ENCODE measurements at regions not wholly inside any gene's neighbourhood (a gene's known extent, or its start where the extent isn't known, plus 50 kb on each side); places are given as distances from the start of the nearest gene placed in this dataset.

- no peaks in the 10 kb centered on the region for H3K4me1 ChIP-seq (ENCODE audit: insufficient read depth, poor library complexity, severe bottlenecking)
- no peaks in the 10 kb centered on the region for H3K9me3 ChIP-seq (ENCODE audit: severe bottlenecking)
- H3K27me3 ChIP-seq (ENCODE audit: insufficient read depth, poor library complexity, severe bottlenecking), result peaks cover 20% of the 10 kb centered on the region
- H3K36me3 ChIP-seq (ENCODE audit: low read depth), result no peaks in the 10 kb centered on the region
- no peak for TF ChIP-seq CTCF (IDR thresholded peaks at IDR 0.05; ENCODE audit: poor library complexity, severe bottlenecking)
- no peak overlapping the region for H3K4me3 ChIP-seq (ENCODE audit: severe bottlenecking)
- no peak for ATAC-seq (ENCODE audit: low read depth)
- H3K27ac ChIP-seq (ENCODE audit: poor library complexity, severe bottlenecking), result no peak overlapping the region
- no peak for DNase-seq (ENCODE audit: low spot score)
Measured at GRCh38 chr16:74104022-74104421, 192.6 kb upstream of the PSMD7 start.

- TF ChIP-seq CTCF (IDR thresholded peaks at IDR 0.05; ENCODE audit: poor library complexity, severe bottlenecking), result no peak
- no peak for ATAC-seq (ENCODE audit: low read depth)
- Histone ChIP-seq H3K27me3 (ENCODE audit: insufficient read depth, poor library complexity, severe bottlenecking) (peaks cover 20% of the 10 kb centered on the region), H3K4me3 (ENCODE audit: severe bottlenecking) (no peak overlapping the region), H3K9me3 (ENCODE audit: severe bottlenecking) (no peaks in the 10 kb centered on the region), H3K27ac (ENCODE audit: poor library complexity, severe bottlenecking) (no peak overlapping the region), H3K4me1 (ENCODE audit: insufficient read depth, poor library complexity, severe bottlenecking) (no peaks in the 10 kb centered on the region), H3K36me3 (ENCODE audit: low read depth) (no peaks in the 10 kb centered on the region)
- DNase-seq (ENCODE audit: low spot score), result no peak
Measured at GRCh38 chr16:74101379-74102137, 195.1 kb upstream of the PSMD7 start.

- DNase-seq (ENCODE audit: low spot score) (no peak), ATAC-seq (ENCODE audit: low read depth) (no peak)
- H3K36me3 ChIP-seq (ENCODE audit: low read depth), result no peaks in the 10 kb centered on the region
- H3K27me3 ChIP-seq (ENCODE audit: insufficient read depth, poor library complexity, severe bottlenecking), result peaks cover 20% of the 10 kb centered on the region
- H3K4me1 ChIP-seq (ENCODE audit: insufficient read depth, poor library complexity, severe bottlenecking), result no peaks in the 10 kb centered on the region
- H3K4me3 ChIP-seq (ENCODE audit: severe bottlenecking), result no peak overlapping the region
- TF ChIP-seq CTCF (IDR thresholded peaks at IDR 0.05; ENCODE audit: poor library complexity, severe bottlenecking), result no peak
- no peak overlapping the region for H3K27ac ChIP-seq (ENCODE audit: poor library complexity, severe bottlenecking)
- H3K9me3 ChIP-seq (ENCODE audit: severe bottlenecking), result no peaks in the 10 kb centered on the region
Measured at GRCh38 chr16:74100395-74101326, 196.0 kb upstream of the PSMD7 start.

- no peak for TF ChIP-seq CTCF (IDR thresholded peaks at IDR 0.05; ENCODE audit: poor library complexity, severe bottlenecking)
- ATAC-seq (ENCODE audit: low read depth) (no peak), DNase-seq (ENCODE audit: low spot score) (no peak)
- H3K4me1 ChIP-seq (ENCODE audit: insufficient read depth, poor library complexity, severe bottlenecking), result no peaks in the 10 kb centered on the region
- H3K4me3 ChIP-seq (ENCODE audit: severe bottlenecking), result no peak overlapping the region
- no peaks in the 10 kb centered on the region for H3K9me3 ChIP-seq (ENCODE audit: severe bottlenecking)
- no peaks in the 10 kb centered on the region for H3K36me3 ChIP-seq (ENCODE audit: low read depth)
- H3K27ac ChIP-seq (ENCODE audit: poor library complexity, severe bottlenecking), result no peak overlapping the region
- H3K27me3 ChIP-seq (ENCODE audit: insufficient read depth, poor library complexity, severe bottlenecking), result peaks cover 20% of the 10 kb centered on the region
Measured at GRCh38 chr16:74099530-74099929, 197.1 kb upstream of the PSMD7 start.
